CD4-positive, alpha-beta memory T cell (primary cell): ENCODE measurements at regions not wholly inside any gene's neighbourhood (a gene's known extent, or its start where the extent isn't known, plus 50 kb on each side); places are given as distances from the start of the nearest gene placed in this dataset.

Source experiments
- CTCF ChIA-PET: fragments of 350-600 bp; sonication (Branson Sonifier 250); formaldehyde crosslinking; loops from one replicate; lab custom pipeline; 2021; ENCODE audit warnings: inconsistent platforms; ENCODE audit not compliant: partially characterized antibody; lab: Charles Lee
- POLR2A ChIA-PET: fragments of 350-600 bp; sonication (Branson Sonifier 250); formaldehyde crosslinking; loops from one replicate; lab custom pipeline; 2021; ENCODE audit not compliant: partially characterized antibody; lab: Charles Lee
- DNase-seq, 5 donors: peaks; one replicate each; pipeline versions ENCODE4 v3.0.0 to v3.0.0-alpha.2; 2020 to 2022; ENCODE audit warnings: mixed read lengths in 1 of 5
- H3K27ac ChIP-seq: one replicate; pipeline ENCODE4 v1.7.0; 2013; ENCODE audit warnings: low read depth, low read length
- H3K27me3 ChIP-seq: 2 replicates; pipeline ENCODE4 v1.7.0; 2013; ENCODE audit warnings: mild to moderate bottlenecking, low read length, moderate library complexity; ENCODE audit not compliant: insufficient read depth
- H3K36me3 ChIP-seq: 2 replicates; pipeline ENCODE4 v1.7.0; 2013; ENCODE audit warnings: mild to moderate bottlenecking, low read length, moderate library complexity; ENCODE audit not compliant: insufficient read depth
- H3K4me1 ChIP-seq: 2 replicates; pipeline ENCODE4 v1.7.0; 2013; ENCODE audit warnings: mild to moderate bottlenecking, low read length, moderate library complexity; ENCODE audit not compliant: insufficient read depth
- H3K4me3 ChIP-seq, 2 donors: one replicate each; pipeline ENCODE4 v1.7.0; 2013; ENCODE audit warnings: low read length in 2 of 2, mild to moderate bottlenecking in 1 of 2
- H3K9me3 ChIP-seq, 2 donors: one replicate each; pipeline ENCODE4 v1.7.0; 2013; ENCODE audit warnings: low read length in 2 of 2, control low read depth in 1 of 2; ENCODE audit not compliant: control insufficient read depth in 1 of 2
- H3K27ac Mint-ChIP-seq, 7 donors: one replicate each; pipeline ENCODE4 v1.8.0; 2020 to 2021; ENCODE audit warnings: mixed read lengths in 7 of 7, mild to moderate bottlenecking in 6 of 7, inconsistent platforms in 3 of 7, moderate library complexity in 3 of 7
- H3K27me3 Mint-ChIP-seq, 2 donors: one replicate each; pipeline ENCODE4 v1.8.0; 2020 to 2021; ENCODE audit warnings: mixed read lengths in 2 of 2
- H3K36me3 Mint-ChIP-seq, 2 donors: one replicate each; pipeline ENCODE4 v1.8.0; 2020 to 2021; ENCODE audit warnings: mixed read lengths in 2 of 2, inconsistent platforms in 1 of 2, mild to moderate bottlenecking in 1 of 2
- H3K4me1 Mint-ChIP-seq, 4 donors: one replicate each; pipeline ENCODE4 v1.8.0; 2020 to 2021; ENCODE audit warnings: mixed read lengths in 4 of 4, mild to moderate bottlenecking in 1 of 4
- H3K4me3 Mint-ChIP-seq, 8 donors: one replicate each; pipeline ENCODE4 v1.8.0; 2020 to 2021; ENCODE audit warnings: mixed read lengths in 8 of 8, mild to moderate bottlenecking in 7 of 8, moderate library complexity in 6 of 8, inconsistent platforms in 3 of 8
- H3K9me3 Mint-ChIP-seq, 8 donors: one replicate each; pipeline ENCODE4 v1.8.0; 2020 to 2021; ENCODE audit warnings: mixed read lengths in 8 of 8, mild to moderate bottlenecking in 5 of 8, inconsistent platforms in 3 of 8, moderate library complexity in 1 of 8
- intact Hi-C: fragments of 100-400 bp; cut with micrococcal nuclease; formaldehyde crosslinking; loops from one replicate; pipeline ENCODE4 v1.15.1; 2023

DNA sequence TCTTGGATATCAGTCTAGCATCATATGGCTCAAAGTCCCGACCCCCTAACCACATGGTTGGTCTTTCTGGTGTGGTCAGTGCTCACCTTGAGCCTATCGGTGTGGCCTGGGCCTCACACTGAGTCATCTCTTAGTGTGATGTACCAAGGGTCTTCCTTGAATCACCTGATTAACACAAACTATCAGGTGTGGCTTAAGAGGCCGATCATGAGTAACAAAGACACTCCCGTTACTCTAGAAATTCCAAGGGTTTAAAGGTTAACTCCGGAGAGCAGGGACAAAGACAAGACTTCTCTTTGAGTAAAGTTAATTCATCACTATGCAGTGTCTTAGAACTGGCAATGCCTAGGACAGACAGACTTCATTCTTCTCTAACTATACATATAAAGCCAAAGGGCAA is 52.3 kb upstream of the ARMC3 start:
- H3K27me3 Mint-ChIP-seq = peaks cover 6% of the 10 kb centered on the region in 2 donors
- no peak for DNase-seq
- no peak overlapping the region for H3K4me3 ChIP-seq
- POLR2A ChIA-PET = no interaction called here
- H3K9me3 ChIP-seq = no peaks in the 10 kb centered on the region
- no peaks in the 10 kb centered on the region for H3K36me3 ChIP-seq
- H3K4me1 Mint-ChIP-seq = peaks cover 0 to 8% (median 6%) of the 10 kb centered on the region in 4 donors
- H3K27ac Mint-ChIP-seq = no peak overlapping the region
- CTCF ChIA-PET = no interaction called here
- no peaks in the 10 kb centered on the region for H3K27me3 ChIP-seq
- H3K36me3 Mint-ChIP-seq = no peaks in the 10 kb centered on the region
- H3K27ac ChIP-seq = no peak overlapping the region
- H3K4me3 Mint-ChIP-seq = no peak overlapping the region
- H3K9me3 Mint-ChIP-seq = no peaks in the 10 kb centered on the region
- intact Hi-C loops = no loop called here
- no peaks in the 10 kb centered on the region for H3K4me1 ChIP-seq

DNA sequence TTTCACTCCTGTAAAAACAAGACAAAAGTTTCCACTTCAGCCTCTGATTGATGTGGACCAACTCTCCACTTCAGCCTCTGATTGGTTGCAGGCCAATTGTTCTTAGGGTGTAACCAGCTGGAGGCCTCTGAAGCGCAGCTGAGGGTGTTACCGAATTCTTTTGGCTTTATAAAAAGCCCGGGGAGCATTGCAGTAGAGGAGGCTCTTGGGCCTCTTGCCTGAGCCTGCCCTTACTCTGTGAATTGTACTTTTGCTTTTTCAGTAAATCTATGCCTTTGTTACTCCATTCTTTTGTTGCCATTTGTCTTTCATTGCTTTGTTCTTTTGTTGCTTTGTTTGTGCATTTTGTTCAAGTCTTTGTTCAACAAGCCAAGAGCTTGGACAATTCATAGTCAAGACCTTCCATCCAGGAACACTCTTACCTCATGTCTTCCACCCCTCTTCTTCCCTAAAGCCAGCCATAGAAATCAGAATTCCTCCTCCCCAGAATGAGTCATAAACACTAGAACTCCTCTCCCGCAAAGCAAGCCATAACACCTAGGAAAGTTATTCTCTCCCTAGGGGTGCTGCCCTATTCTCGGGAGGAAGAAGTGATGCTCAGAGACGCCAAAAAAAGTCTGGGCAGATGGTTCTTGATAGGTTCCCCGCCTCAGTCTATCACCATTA is 53.5 kb upstream of the ARMC3 start:
- Mint-ChIP-seq H3K4me1 (peaks cover 0 to 8% (median 6%) of the 10 kb centered on the region in 4 donors), H3K27me3 (peaks cover 1 to 2% of the 10 kb centered on the region in 2 donors), H3K4me3 (no peak overlapping the region), H3K36me3 (no peaks in the 10 kb centered on the region), H3K9me3 (no peaks in the 10 kb centered on the region), H3K27ac (no peak overlapping the region)
- ChIA-PET POLR2A (no interaction called here), CTCF (no interaction called here)
- no peak overlapping the region for H3K4me3 ChIP-seq
- intact Hi-C loops = no loop called here
- no peak for DNase-seq
- no peaks in the 10 kb centered on the region for H3K4me1 ChIP-seq
- H3K36me3 ChIP-seq = no peaks in the 10 kb centered on the region
- H3K9me3 ChIP-seq = no peaks in the 10 kb centered on the region
- no peaks in the 10 kb centered on the region for H3K27me3 ChIP-seq
- no peak overlapping the region for H3K27ac ChIP-seq

DNA sequence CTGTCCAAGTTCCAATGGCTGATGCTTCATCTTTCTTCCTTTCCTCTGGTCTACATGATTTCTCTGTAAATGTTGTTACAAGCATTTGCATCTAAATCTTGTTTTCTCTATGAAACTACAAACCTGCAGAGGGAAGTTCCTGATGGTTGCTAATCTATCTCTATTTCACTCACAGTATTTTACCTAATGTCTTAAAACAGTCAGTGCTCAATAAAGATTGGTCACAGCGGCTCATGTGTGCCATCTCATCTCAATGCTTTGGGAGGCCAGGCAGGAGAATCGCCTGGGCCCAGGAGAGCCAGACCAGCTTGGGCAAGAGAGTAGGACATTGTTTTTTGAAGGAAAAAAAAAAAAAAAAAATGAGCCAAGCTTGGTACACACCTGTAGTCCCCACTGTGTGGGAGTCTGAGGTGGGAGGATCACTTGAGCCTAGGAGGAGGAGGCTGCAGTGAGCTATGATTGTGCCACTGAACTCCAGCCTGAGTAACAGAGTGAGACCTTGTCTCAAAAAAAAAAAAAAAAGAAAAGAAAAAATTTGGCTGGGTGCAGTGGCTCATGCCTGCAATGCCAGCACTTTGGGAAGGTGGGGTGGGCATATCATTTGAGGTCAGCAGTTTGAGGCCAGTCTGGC is 71.3 kb upstream of the ARMC3 start:
- Histone ChIP-seq H3K27ac (no peak overlapping the region), H3K4me1 (no peaks in the 10 kb centered on the region), H3K4me3 (no peak overlapping the region), H3K27me3 (no peaks in the 10 kb centered on the region), H3K9me3 (no peaks in the 10 kb centered on the region), H3K36me3 (no peaks in the 10 kb centered on the region)
- intact Hi-C loops = no loop called here
- Mint-ChIP-seq H3K27ac (no peak overlapping the region), H3K4me3 (no peak overlapping the region), H3K27me3 (no peaks in the 10 kb centered on the region), H3K36me3 (no peaks in the 10 kb centered on the region), H3K4me1 (no peaks in the 10 kb centered on the region), H3K9me3 (peaks cover 0 to 2% (median 0%) of the 10 kb centered on the region in 8 donors)
- POLR2A ChIA-PET = no interaction called here
- CTCF ChIA-PET = interaction anchor here (0.7 kb wide), 1 partner anchor 271 kb away, joined by 3 read pairs; no protein-coding TSS in a partner anchor
- no peak for DNase-seq

DNA sequence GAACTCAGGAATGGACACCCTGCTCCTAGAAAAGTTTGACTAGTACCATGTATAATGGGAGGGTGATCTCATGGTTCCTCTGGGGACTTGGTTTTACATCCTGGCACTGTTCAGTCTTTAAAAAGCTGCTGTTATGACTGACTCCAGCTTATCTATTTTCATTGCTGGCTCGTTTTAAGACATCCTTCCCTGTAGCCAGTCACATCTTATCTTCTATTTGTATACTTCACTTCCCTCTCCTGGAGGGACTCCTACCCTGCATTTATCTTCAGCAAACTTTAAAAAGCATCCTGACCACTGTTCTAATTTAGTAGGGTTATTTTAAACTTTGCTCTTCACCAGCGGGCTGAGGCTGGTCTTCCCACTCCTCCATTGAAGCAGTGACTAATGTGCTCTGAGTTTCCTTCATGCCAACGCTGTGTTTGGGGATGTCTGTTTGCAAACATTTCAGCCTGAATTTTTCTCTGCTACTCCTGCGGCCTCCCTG is 72.9 kb upstream of the ARMC3 start:
- intact Hi-C loops = no loop called here
- H3K4me1 Mint-ChIP-seq = no peaks in the 10 kb centered on the region
- no peak for DNase-seq
- H3K27ac Mint-ChIP-seq = no peak overlapping the region
- H3K36me3 ChIP-seq = no peaks in the 10 kb centered on the region
- H3K4me3 ChIP-seq = no peak overlapping the region
- ChIA-PET CTCF (interaction anchor here (1.1 kb wide), 1 partner anchor 281 kb away, joined by 3 read pairs; no protein-coding TSS in a partner anchor), POLR2A (no interaction called here)
- H3K9me3 ChIP-seq = no peaks in the 10 kb centered on the region
- no peaks in the 10 kb centered on the region for H3K4me1 ChIP-seq
- H3K27me3 ChIP-seq = no peaks in the 10 kb centered on the region
- H3K9me3 Mint-ChIP-seq = peaks cover 0 to 2% (median 0%) of the 10 kb centered on the region in 8 donors
- no peaks in the 10 kb centered on the region for H3K36me3 Mint-ChIP-seq
- H3K27me3 Mint-ChIP-seq = peaks cover 0 to 2% of the 10 kb centered on the region in 2 donors
- H3K27ac ChIP-seq = no peak overlapping the region
- no peak overlapping the region for H3K4me3 Mint-ChIP-seq

DNA sequence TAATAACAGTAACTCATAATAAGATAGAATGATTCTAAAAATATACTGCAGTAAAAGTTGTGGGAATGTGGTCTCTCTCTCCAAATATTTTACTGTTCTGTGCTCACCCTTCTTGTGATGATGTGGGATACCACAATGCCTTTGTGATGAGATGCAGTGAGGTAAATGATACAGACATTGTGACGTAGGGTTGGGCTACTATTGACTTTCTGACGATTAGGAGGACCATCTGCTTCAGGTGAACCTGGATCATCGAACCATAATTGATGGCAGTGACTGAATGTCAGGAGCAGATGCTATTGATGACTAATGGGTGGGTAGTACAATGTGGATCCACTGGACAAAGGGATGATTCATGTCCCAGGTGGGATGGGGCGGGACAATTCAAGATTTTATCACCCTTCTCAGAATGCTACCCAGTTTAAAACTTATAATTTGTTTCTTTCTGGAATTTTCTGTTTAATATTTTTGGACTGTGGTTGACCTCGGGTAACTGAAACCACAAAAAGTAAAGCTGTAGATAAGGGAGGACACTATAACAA is 73.9 kb upstream of the ARMC3 start:
- H3K9me3 ChIP-seq = no peaks in the 10 kb centered on the region
- H3K27me3 Mint-ChIP-seq = peaks cover 1 to 2% of the 10 kb centered on the region in 2 donors
- H3K27ac ChIP-seq = no peak overlapping the region
- H3K36me3 Mint-ChIP-seq = no peaks in the 10 kb centered on the region
- no peaks in the 10 kb centered on the region for H3K4me1 ChIP-seq
- intact Hi-C loops = no loop called here
- no peaks in the 10 kb centered on the region for H3K27me3 ChIP-seq
- no peak overlapping the region for H3K4me3 Mint-ChIP-seq
- H3K9me3 Mint-ChIP-seq = no peaks in the 10 kb centered on the region
- H3K4me3 ChIP-seq = no peak overlapping the region
- peaks cover 2 to 6% (median 4%) of the 10 kb centered on the region in 4 donors for H3K4me1 Mint-ChIP-seq
- no peaks in the 10 kb centered on the region for H3K36me3 ChIP-seq
- no peak for DNase-seq
- POLR2A ChIA-PET = no interaction called here
- CTCF ChIA-PET = interaction anchor here (1.1 kb wide), 1 partner anchor 280 kb away, joined by 3 read pairs; no protein-coding TSS in a partner anchor
- no peak overlapping the region for H3K27ac Mint-ChIP-seq

DNA sequence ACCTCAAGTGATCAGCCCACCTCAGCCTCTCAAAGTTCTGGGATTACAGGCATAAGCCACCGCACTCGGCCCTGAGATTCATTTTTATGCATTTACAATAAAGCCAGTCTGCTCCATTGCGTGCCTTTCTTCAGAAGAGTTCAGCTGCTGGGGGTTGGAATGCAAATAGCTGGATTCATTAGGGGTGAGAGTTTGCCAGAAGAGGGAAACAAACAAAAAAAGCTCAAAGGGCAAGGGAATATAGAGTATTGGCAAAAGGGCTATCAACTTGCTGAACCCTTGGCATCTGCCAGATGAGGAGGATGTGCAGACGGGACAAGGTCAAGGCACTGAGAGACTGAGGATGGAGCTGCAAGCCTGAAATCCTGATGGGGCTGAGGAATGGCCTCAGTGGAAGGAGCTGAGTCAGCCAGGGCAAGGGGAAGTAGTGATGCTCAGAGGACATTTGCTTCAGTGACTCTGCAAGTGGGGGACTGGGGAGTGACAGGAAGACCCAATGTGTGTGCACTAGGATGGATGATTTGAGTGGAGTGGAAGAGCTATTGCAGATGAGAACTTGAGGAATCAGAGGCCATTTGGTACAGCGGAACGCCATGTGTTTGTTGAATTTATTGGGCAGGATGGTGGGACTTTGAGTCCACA is 75.0 kb upstream of the ARMC3 start:
- Mint-ChIP-seq H3K36me3 (no peaks in the 10 kb centered on the region), H3K4me3 (no peak overlapping the region), H3K27ac (no peak overlapping the region), H3K4me1 (peaks cover 5 to 9% (median 6%) of the 10 kb centered on the region in 4 donors), H3K27me3 (peaks cover 2 to 3% of the 10 kb centered on the region in 2 donors), H3K9me3 (no peaks in the 10 kb centered on the region)
- ChIA-PET POLR2A (interaction anchor here (0.6 kb wide), 1 partner anchor 137 kb away, joined by 3 read pairs; no protein-coding TSS in a partner anchor), CTCF (no interaction called here)
- no peak overlapping the region for H3K4me3 ChIP-seq
- H3K36me3 ChIP-seq = no peaks in the 10 kb centered on the region
- no peaks in the 10 kb centered on the region for H3K4me1 ChIP-seq
- no peak overlapping the region for H3K27ac ChIP-seq
- no peak for DNase-seq
- H3K27me3 ChIP-seq = no peaks in the 10 kb centered on the region
- intact Hi-C loops = no loop called here
- H3K9me3 ChIP-seq = no peaks in the 10 kb centered on the region

DNA sequence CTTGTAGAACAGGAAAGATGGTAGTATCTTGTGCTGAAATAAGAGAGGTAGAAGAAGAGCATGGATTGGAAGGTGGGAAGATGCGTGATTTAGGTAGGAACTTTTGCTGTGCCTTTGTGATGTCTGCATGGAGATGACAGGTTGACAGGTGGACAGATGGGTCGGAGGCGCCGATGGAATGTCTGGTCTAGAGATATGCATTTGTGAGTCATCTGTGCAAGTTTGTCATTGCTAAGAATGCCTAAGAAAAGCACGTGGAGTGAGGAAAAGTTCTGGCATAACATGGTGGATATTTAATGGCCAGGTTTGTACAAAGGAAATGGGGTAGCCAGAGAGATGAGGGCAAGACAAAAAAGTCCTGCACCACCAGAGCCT is 76.0 kb upstream of the ARMC3 start:
- Mint-ChIP-seq H3K4me1 (peaks cover 5 to 9% (median 6%) of the 10 kb centered on the region in 4 donors), H3K27me3 (peaks cover 2 to 3% of the 10 kb centered on the region in 2 donors), H3K27ac (no peak overlapping the region), H3K9me3 (no peaks in the 10 kb centered on the region), H3K4me3 (no peak overlapping the region), H3K36me3 (no peaks in the 10 kb centered on the region)
- Histone ChIP-seq H3K4me3 (no peak overlapping the region), H3K27ac (no peak overlapping the region), H3K36me3 (no peaks in the 10 kb centered on the region), H3K27me3 (no peaks in the 10 kb centered on the region), H3K4me1 (no peaks in the 10 kb centered on the region), H3K9me3 (no peaks in the 10 kb centered on the region)
- CTCF ChIA-PET = no interaction called here
- POLR2A ChIA-PET = no interaction called here
- DNase-seq = no peak
- intact Hi-C loops = no loop called here
